ENCODE measurements at regions not wholly inside any gene's neighbourhood (a gene's known extent, or its start where the extent isn't known, plus 50 kb on each side); places are given as distances from the start of the nearest gene placed in this dataset.
"Not testable (repeated sequence)": the region's sequence is repeated elsewhere in the genome, so short reads cannot be mapped to it uniquely, and the experiment has no call there.

- no peak for TF ChIP-seq ZFX (IDR thresholded peaks at IDR 0.05; ENCODE audit: borderline replicate concordance)
Measured at GRCh38 chrX:112223391-112223790, 140.8 kb upstream of the TRPC5 start.

GRCh38 chrX:112218388-112218787, 135.8 kb upstream of the TRPC5 start:
- no peak overlapping the region for H3K27ac ChIP-seq
- TF ChIP-seq, protein P1, sequence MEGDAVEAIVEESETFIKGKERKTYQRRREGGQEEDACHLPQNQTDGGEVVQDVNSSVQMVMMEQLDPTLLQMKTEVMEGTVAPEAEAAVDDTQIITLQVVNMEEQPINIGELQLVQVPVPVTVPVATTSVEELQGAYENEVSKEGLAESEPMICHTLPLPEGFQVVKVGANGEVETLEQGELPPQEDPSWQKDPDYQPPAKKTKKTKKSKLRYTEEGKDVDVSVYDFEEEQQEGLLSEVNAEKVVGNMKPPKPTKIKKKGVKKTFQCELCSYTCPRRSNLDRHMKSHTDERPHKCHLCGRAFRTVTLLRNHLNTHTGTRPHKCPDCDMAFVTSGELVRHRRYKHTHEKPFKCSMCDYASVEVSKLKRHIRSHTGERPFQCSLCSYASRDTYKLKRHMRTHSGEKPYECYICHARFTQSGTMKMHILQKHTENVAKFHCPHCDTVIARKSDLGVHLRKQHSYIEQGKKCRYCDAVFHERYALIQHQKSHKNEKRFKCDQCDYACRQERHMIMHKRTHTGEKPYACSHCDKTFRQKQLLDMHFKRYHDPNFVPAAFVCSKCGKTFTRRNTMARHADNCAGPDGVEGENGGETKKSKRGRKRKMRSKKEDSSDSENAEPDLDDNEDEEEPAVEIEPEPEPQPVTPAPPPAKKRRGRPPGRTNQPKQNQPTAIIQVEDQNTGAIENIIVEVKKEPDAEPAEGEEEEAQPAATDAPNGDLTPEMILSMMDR (IDR thresholded peaks at IDR 0.05), result no peak
- TF ChIP-seq ZFX (IDR thresholded peaks at IDR 0.05; ENCODE audit: borderline replicate concordance), result no peak

More at GRCh38 chrX:112223391-112223790, 140.8 kb upstream of the TRPC5 start:
- H3K27ac ChIP-seq, result no peak overlapping the region

GRCh38 chrX:112211459-112211858, 128.9 kb upstream of the TRPC5 start:
- no peak overlapping the region for H3K27ac ChIP-seq
- no peak for TF ChIP-seq ZFX (IDR thresholded peaks at IDR 0.05; ENCODE audit: borderline replicate concordance)
- TF ChIP-seq, protein P1 (IDR thresholded peaks at IDR 0.05), result no peak

DNA sequence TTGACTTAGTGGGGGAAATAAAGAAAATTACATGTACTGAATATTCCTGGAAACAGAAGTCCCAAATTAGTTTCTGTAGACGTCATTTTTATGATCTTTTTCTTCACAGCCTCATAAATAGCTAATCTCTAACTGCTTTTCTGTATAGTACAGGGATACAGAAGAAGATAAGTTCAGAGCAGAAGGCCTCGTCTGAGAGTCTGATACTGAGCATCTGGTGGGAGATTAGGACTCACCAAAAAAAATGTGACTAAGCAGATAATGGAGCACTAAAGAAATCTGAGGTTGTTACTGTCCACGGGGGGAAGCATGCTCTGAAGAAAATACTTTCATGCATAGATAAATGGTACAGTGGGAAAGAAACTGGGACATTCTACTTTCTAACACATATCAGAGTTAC, 115.3 kb upstream of the TRPC5 start:
- no peak overlapping the region for H3K27ac ChIP-seq
- TF ChIP-seq, protein P1 (IDR thresholded peaks at IDR 0.05), result no peak
- no peak for TF ChIP-seq ZFX (IDR thresholded peaks at IDR 0.05; ENCODE audit: borderline replicate concordance)

DNA sequence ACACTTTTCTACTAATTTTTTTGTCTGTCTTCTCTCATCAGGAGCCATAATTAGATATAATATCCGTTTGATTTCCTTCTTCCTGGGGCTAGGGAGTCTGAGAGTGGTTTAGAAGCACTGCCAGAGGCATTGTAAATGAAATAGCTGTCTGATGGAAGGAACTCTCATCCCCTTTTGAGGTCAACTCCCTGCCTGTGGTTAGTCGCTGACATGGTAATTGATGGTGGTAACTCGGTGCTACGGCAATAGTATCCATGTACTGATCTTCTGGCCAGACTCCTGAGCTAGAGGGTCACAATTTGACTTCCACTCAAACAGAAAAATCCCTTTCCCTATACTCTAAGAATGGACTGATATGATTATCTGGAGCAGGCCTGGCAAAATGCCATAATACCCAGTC, 108.1 kb upstream of the TRPC5 start:
- TF ChIP-seq, protein P1 (IDR thresholded peaks at IDR 0.05), result no peak
- no peak for TF ChIP-seq ZFX (IDR thresholded peaks at IDR 0.05; ENCODE audit: borderline replicate concordance)
- H3K27ac ChIP-seq, result no peak overlapping the region

- not testable (repeated sequence) for H3K27ac ChIP-seq
Measured at GRCh38 chrX:112181361-112181760, 98.8 kb upstream of the TRPC5 start.

GRCh38 chrX:112164420-112164819, 81.8 kb upstream of the TRPC5 start:
- H3K27ac ChIP-seq, result no peak overlapping the region
- TF ChIP-seq, protein P1 (IDR thresholded peaks at IDR 0.05), result no peak
- TF ChIP-seq ZFX (IDR thresholded peaks at IDR 0.05; ENCODE audit: borderline replicate concordance), result no peak

GRCh38 chrX:112163906-112164305, 81.3 kb upstream of the TRPC5 start:
- no peak overlapping the region for H3K27ac ChIP-seq
- TF ChIP-seq ZFX (IDR thresholded peaks at IDR 0.05; ENCODE audit: borderline replicate concordance), result no peak
- TF ChIP-seq, protein P1 (IDR thresholded peaks at IDR 0.05), result no peak
